ENCODE measurements at regions not wholly inside any gene's neighbourhood (a gene's known extent, or its start where the extent isn't known, plus 50 kb on each side); places are given as distances from the start of the nearest gene placed in this dataset.
"Not testable (repeated sequence)": the region's sequence is repeated elsewhere in the genome, so short reads cannot be mapped to it uniquely, and the experiment has no call there.

DNA sequence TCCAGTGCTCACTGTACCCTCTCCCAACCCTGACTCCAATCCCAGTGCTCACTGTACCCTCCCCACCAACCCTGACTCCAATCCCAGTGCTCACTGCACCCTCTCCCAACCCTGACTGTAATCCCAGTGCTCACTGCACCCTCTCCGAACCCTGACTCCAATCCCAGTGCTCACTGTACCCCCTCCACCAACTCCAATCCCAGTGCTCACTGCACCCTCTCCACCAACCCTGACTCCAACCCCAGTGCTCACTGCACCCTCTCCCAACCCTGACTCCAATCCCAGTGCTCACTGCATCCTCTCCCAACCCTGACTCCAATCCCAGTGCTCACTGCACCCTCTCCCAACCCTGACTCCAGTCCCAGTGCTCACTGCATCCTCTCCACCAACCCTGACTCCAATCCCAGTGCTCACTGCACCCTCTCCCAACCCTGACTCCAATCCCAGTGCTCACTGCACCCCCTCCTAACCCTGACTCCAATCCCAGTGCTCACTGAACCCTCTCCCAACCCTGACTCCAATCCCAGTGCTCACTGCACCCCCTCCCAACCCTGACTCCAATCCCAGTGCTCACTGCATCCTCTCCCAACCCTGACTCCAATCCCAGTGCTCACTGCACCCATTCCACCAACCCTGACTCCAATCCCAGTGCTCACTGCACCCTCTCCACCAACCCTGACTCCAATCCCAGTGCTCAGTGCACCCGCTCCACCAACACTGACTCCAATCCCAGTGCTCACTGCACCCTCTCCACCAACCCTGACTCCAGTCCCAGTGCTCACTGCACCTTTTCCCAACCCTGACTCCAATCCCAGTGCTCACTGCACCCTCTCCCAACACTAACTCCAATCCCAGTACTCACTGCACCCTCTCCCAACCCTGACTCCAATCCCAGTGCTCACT is 136.3 kb upstream of the ZNF618 start:
- TF ChIP-seq, protein P1, sequence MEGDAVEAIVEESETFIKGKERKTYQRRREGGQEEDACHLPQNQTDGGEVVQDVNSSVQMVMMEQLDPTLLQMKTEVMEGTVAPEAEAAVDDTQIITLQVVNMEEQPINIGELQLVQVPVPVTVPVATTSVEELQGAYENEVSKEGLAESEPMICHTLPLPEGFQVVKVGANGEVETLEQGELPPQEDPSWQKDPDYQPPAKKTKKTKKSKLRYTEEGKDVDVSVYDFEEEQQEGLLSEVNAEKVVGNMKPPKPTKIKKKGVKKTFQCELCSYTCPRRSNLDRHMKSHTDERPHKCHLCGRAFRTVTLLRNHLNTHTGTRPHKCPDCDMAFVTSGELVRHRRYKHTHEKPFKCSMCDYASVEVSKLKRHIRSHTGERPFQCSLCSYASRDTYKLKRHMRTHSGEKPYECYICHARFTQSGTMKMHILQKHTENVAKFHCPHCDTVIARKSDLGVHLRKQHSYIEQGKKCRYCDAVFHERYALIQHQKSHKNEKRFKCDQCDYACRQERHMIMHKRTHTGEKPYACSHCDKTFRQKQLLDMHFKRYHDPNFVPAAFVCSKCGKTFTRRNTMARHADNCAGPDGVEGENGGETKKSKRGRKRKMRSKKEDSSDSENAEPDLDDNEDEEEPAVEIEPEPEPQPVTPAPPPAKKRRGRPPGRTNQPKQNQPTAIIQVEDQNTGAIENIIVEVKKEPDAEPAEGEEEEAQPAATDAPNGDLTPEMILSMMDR (IDR thresholded peaks at IDR 0.05) = not testable (repeated sequence)
- not testable (repeated sequence) for TF ChIP-seq POLR2A (IDR thresholded peaks at IDR 0.05)
